NB4 (cell line): ENCODE measurements at regions not wholly inside any gene's neighbourhood (a gene's known extent, or its start where the extent isn't known, plus 50 kb on each side); places are given as distances from the start of the nearest gene placed in this dataset.
"Not testable (repeated sequence)": the region's sequence is repeated elsewhere in the genome, so short reads cannot be mapped to it uniquely, and the experiment has no call there.

ENCODE experiments used
- DNase-seq: peaks from one replicate; pipeline ENCODE4 v3.0.0; 2010; ENCODE audit warnings: low read depth
- H3K4me3 ChIP-seq: one replicate; pipeline ENCODE4 v1.5.1; 2011; ENCODE audit warnings: mild to moderate bottlenecking, low read depth, low read length, moderate library complexity
- MAX ChIP-seq: IDR thresholded peaks from 2 replicates; pipeline ENCODE4 v1.6.1; 2011; ENCODE audit warnings: low read depth, low read length
- MYC ChIP-seq: IDR thresholded peaks from 2 replicates; pipeline ENCODE4 v1.6.1; 2011; ENCODE audit warnings: low read depth, low read length
- POLR2A ChIP-seq: IDR thresholded peaks from 2 replicates; pipeline ENCODE4 v1.6.1; 2011; ENCODE audit warnings: mild to moderate bottlenecking; ENCODE audit not compliant: insufficient read length; ENCODE audit errors: extremely low read depth
- TF ChIP-seq, protein P1 (sequence below): IDR thresholded peaks from one replicate; pipeline ENCODE4 v1.5.1; 2012; ENCODE audit warnings: low read depth, low read length

- TF ChIP-seq POLR2A (no peak), MYC (no peak), MAX (no peak)
- TF ChIP-seq, protein P1, sequence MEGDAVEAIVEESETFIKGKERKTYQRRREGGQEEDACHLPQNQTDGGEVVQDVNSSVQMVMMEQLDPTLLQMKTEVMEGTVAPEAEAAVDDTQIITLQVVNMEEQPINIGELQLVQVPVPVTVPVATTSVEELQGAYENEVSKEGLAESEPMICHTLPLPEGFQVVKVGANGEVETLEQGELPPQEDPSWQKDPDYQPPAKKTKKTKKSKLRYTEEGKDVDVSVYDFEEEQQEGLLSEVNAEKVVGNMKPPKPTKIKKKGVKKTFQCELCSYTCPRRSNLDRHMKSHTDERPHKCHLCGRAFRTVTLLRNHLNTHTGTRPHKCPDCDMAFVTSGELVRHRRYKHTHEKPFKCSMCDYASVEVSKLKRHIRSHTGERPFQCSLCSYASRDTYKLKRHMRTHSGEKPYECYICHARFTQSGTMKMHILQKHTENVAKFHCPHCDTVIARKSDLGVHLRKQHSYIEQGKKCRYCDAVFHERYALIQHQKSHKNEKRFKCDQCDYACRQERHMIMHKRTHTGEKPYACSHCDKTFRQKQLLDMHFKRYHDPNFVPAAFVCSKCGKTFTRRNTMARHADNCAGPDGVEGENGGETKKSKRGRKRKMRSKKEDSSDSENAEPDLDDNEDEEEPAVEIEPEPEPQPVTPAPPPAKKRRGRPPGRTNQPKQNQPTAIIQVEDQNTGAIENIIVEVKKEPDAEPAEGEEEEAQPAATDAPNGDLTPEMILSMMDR: no peak
- no peak overlapping the region for H3K4me3 ChIP-seq
- DNase-seq: no peak
Measured at GRCh38 chr9:29613773-29614172, 2040.5 kb upstream of the C9orf72 start.

DNA sequence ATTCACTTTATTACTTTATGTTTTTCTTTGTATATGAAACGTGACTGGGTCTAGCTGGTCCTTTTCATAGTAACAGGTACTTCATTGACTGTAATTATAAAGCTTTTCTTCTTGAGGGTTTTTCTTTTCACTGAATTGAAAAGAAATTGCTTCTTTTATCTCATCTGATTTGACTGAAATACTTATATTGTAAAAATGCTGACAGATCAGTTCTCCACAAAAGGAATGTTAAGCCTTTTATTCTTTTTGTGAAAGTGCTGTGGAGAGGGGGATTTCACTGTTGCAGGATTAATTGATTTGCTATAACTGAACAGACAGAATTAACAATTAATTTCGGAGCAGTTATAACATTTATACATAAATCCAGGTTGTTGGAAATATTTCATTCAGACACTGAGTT, 2043.6 kb upstream of the C9orf72 start:
- TF ChIP-seq, protein P1: no peak
- TF ChIP-seq MAX (no peak), POLR2A (no peak), MYC (no peak)
- no peak for DNase-seq
- H3K4me3 ChIP-seq: no peak overlapping the region

GRCh38 chr9:29625292-29625731, 2052.0 kb upstream of the C9orf72 start:
- TF ChIP-seq, protein P1: no peak
- no peak for TF ChIP-seq MYC
- TF ChIP-seq MAX: no peak
- TF ChIP-seq POLR2A: no peak
- H3K4me3 ChIP-seq: no peak overlapping the region
- DNase-seq: no peak

DNA sequence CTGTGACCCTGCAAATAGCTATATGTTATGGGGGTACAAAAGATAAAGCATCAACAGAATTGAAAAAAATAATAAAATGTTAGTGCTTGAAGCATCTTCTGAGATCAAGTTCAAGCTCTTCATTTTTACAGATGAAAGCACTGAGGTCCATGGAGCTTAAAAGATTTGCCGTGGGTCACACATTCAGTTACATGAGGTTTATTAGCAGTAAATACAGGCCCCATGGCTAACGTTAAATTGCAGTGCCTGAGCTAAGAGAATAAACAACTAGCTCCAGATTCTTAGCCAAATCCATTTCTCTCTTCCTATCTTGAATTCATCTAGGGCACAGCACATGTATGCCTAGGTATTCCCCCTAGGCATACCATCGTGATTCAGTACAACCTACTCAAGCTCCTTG, 2052.7 kb upstream of the C9orf72 start:
- DNase-seq: no peak
- no peak overlapping the region for H3K4me3 ChIP-seq
- TF ChIP-seq MAX (no peak), POLR2A (no peak), MYC (no peak)
- TF ChIP-seq, protein P1: no peak

DNA sequence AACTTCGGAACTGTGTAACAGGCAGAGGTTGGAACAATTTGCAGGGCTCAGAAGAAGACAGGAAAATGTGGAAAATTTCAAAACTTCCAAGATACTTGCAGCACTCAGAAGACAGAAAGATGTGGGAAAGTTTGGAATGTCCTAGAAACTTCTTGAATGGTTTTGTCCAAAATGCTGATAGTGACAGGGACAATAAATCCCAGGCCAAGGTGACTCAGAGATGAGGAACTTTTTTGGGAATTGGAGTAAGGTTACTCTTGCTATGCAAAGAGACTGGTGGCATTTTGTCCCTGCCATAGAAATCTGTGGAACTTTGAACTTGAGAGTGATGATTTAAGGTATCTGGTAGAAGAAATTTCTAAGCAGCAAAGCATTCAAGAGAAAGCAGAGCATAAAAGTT, 2055.6 kb upstream of the C9orf72 start:
- not testable (repeated sequence) for DNase-seq, H3K4me3 ChIP-seq

GRCh38 chr9:29637471-29638237, 2064.4 kb upstream of the C9orf72 start:
- TF ChIP-seq POLR2A (no peak), MYC (no peak), MAX (no peak)
- TF ChIP-seq, protein P1: no peak
- no peak for DNase-seq
- no peak overlapping the region for H3K4me3 ChIP-seq
